HCT116 (cell line): ENCODE measurements at regions not wholly inside any gene's neighbourhood (a gene's known extent, or its start where the extent isn't known, plus 50 kb on each side); places are given as distances from the start of the nearest gene placed in this dataset.

Experiments
- ATAC-seq: fragments of 200-7000 bp; cut with Tn5 transposase; 2 replicates; pipeline ENCODE4 v1.9.1; 2020; ENCODE audit warnings: mild to moderate bottlenecking, moderate library complexity
- BruUV-seq: library from RNA; stranded (reverse); fragments of 400-500 nt; replicated peaks from 2 replicates; lab custom pipeline; 2021; lab: Mats Ljungman, UMichigan
- CTCF ChIA-PET: fragments of 300-600 bp; sonication (Branson Sonifier 250); formaldehyde crosslinking; loops from one replicate; lab custom pipeline; 2021; ENCODE audit warnings: antibody characterized with exemption; lab: Charles Lee
- POLR2A ChIA-PET: fragments of 300-600, 350-600 bp; sonication (Branson Sonifier 250); formaldehyde crosslinking; loops from one replicate; lab custom pipeline; 2021; ENCODE audit warnings: antibody characterized with exemption; lab: Charles Lee
- RAD21 ChIA-PET, 2 experiments: fragments of 300-600 bp; sonication (Branson Sonifier 250); formaldehyde crosslinking; loops; one replicate each; lab custom pipeline; 2023; ENCODE audit warnings: low total read pairs in 2 of 2; ENCODE audit not compliant: uncharacterized antibody in 2 of 2, unreplicated experiment in 2 of 2, low non-redundant PET in 1 of 2; lab: Charles Lee
- DNase-seq: peaks from one replicate; pipeline ENCODE4 v3.0.0-alpha.2; 2010; ENCODE audit warnings: low read depth, low spot score
- H2AFZ ChIP-seq: fragments of 200-600 bp; shearing (Covaris generic), sonication (generic); 2 replicates; pipeline ENCODE4 v1.6.1; 2017; ENCODE audit warnings: low read depth, mixed run types, mixed read lengths, antibody characterized with exemption, low read length; ENCODE audit not compliant: poor library complexity, severe bottlenecking
- H3K27ac ChIP-seq: 2 replicates; pipeline ENCODE4 v1.5.1; 2012; ENCODE audit warnings: low read depth, low read length
- H3K27me3 ChIP-seq: fragments of 200-600 bp; sonication (generic); 2 replicates; pipeline ENCODE4 v1.6.1; 2016; ENCODE audit warnings: mixed run types, low read length, mixed read lengths; ENCODE audit not compliant: insufficient read depth
- H3K36me3 ChIP-seq, 2 experiments: fragments of 200-500 bp in 1 of 2; fragments of 200-600 bp in 1 of 2; sonication (Bioruptor generic) in 1 of 2; sonication (generic) in 1 of 2; 2 replicates each; pipeline versions ENCODE4 v1.5.1 to v1.6.1; 2014 to 2016; ENCODE audit warnings: low read length in 2 of 2, inconsistent platforms in 1 of 2, mixed read lengths in 1 of 2, mixed run types in 1 of 2; ENCODE audit not compliant: insufficient read depth in 2 of 2, control insufficient read depth in 1 of 2
- H3K4me1 ChIP-seq, 2 experiments: fragments of 200-600 bp in 1 of 2; sonication (generic) in 1 of 2; 2 replicates each; pipeline versions ENCODE4 v1.5.1 to v1.6.1; 2012 to 2017; ENCODE audit warnings: low read length in 2 of 2, inconsistent platforms in 1 of 2, mild to moderate bottlenecking in 1 of 2, mixed read lengths in 1 of 2, mixed run types in 1 of 2, moderate library complexity in 1 of 2; ENCODE audit not compliant: insufficient read depth in 2 of 2, control insufficient read depth in 1 of 2
- H3K4me2 ChIP-seq: fragments of 200-600 bp; sonication (generic); 2 replicates; pipeline ENCODE4 v1.6.1; 2017; ENCODE audit warnings: mixed run types, low read length, mixed read lengths
- H3K4me3 ChIP-seq, 2 experiments: fragments of 200-600 bp in 1 of 2; sonication (generic) in 1 of 2; replicated peaks in 1 of 2; 2 replicates each; pipeline ENCODE4 v1.5.1; 2011 to 2016; ENCODE audit warnings: low read length in 2 of 2, control low read depth in 1 of 2, low read depth in 1 of 2, mild to moderate bottlenecking in 1 of 2, mixed read lengths in 1 of 2, mixed run types in 1 of 2
- H3K79me2 ChIP-seq: fragments of 200-600 bp; sonication (generic); 2 replicates; pipeline ENCODE4 v1.6.1; 2017; ENCODE audit warnings: mild to moderate bottlenecking, mixed run types, low read length, moderate library complexity, mixed read lengths; ENCODE audit not compliant: insufficient read depth
- H3K9ac ChIP-seq: fragments of 200-600 bp; sonication (generic); 2 replicates; pipeline ENCODE4 v1.6.1; 2016; ENCODE audit warnings: low read length, mixed read lengths
- H3K9me2 ChIP-seq: fragments of 200-600 bp; sonication (generic), shearing (Covaris generic); 2 replicates; pipeline ENCODE4 v1.6.1; 2017; ENCODE audit warnings: mixed run types, mild to moderate bottlenecking, moderate library complexity; ENCODE audit not compliant: insufficient read depth
- H3K9me3 ChIP-seq, 2 experiments: fragments of 200-500 bp in 1 of 2; fragments of 200-600 bp in 1 of 2; sonication (Bioruptor generic) in 1 of 2; sonication (generic) in 1 of 2; 2 replicates each; pipeline ENCODE4 v1.6.1; 2014 to 2017; ENCODE audit warnings: low read length in 2 of 2, mixed read lengths in 2 of 2, inconsistent platforms in 1 of 2, low read depth in 1 of 2, mild to moderate bottlenecking in 1 of 2, mixed run types in 1 of 2, moderate library complexity in 1 of 2; ENCODE audit not compliant: control insufficient read depth in 1 of 2, insufficient read depth in 1 of 2
- H4K20me1 ChIP-seq: fragments of 200-600 bp; sonication (generic), shearing (Covaris generic); 2 replicates; pipeline ENCODE4 v1.6.1; 2017; ENCODE audit warnings: mixed run types, mild to moderate bottlenecking, moderate library complexity; ENCODE audit not compliant: insufficient read depth
- ATF3 ChIP-seq: IDR thresholded peaks from 2 replicates; pipeline ENCODE4 v1.6.1; 2012
- CEBPB ChIP-seq: IDR thresholded peaks from 2 replicates; pipeline ENCODE4 v1.6.1; 2012; ENCODE audit warnings: low read depth
- CTCF ChIP-seq, 3 experiments: fragments of 200-600 bp in 1 of 3; sonication (generic) in 1 of 3; IDR thresholded peaks in 2 of 3; conservative IDR thresholded peaks in 1 of 3; 2 replicates each; pipeline ENCODE4 v1.5.1; 2012 to 2017; ENCODE audit warnings: low read depth in 2 of 3, low read length in 2 of 3, antibody characterized with exemption in 1 of 3, borderline replicate concordance in 1 of 3, control low read depth in 1 of 3, mild to moderate bottlenecking in 1 of 3, mixed read lengths in 1 of 3, mixed run types in 1 of 3, moderate library complexity in 1 of 3; ENCODE audit not compliant: insufficient read depth in 1 of 3
- EGR1 ChIP-seq: IDR thresholded peaks from 2 replicates; pipeline ENCODE4 v1.6.1; 2012; ENCODE audit warnings: low read depth
- EZH2 ChIP-seq: fragments of 200-600 bp; sonication (generic); IDR thresholded peaks from 2 replicates; pipeline ENCODE4 v1.6.1; 2017; ENCODE audit warnings: antibody characterized with exemption, mixed run types
- FOSL1 ChIP-seq: IDR thresholded peaks from 2 replicates; pipeline ENCODE4 v1.6.1; 2012; ENCODE audit warnings: low read depth
- POLR2A ChIP-seq: IDR thresholded peaks from 2 replicates; pipeline ENCODE4 v1.7.0; 2011; ENCODE audit warnings: borderline replicate concordance; ENCODE audit not compliant: insufficient read depth, insufficient read length; ENCODE audit errors: extremely low read depth
- POLR2AphosphoS5 ChIP-seq: IDR thresholded peaks from 2 replicates; pipeline ENCODE4 v1.6.1; 2011; ENCODE audit warnings: mild to moderate bottlenecking, low read depth, low read length, moderate library complexity
- SP1 ChIP-seq: IDR thresholded peaks from 2 replicates; pipeline ENCODE4 v1.6.1; 2012; ENCODE audit warnings: low read depth
- ZBTB33 ChIP-seq: IDR thresholded peaks from 2 replicates; pipeline ENCODE4 v1.6.1; 2011; ENCODE audit warnings: mild to moderate bottlenecking, low read length, moderate library complexity; ENCODE audit not compliant: insufficient replicate concordance; ENCODE audit errors: extremely low read depth
- ZFX ChIP-seq: fragments of 450-650 bp; IDR thresholded peaks from 2 replicates; pipeline ENCODE4 v1.6.1; 2017
- ZNF274 ChIP-seq: fragments of 200-500 bp; sonication (Bioruptor generic); IDR thresholded peaks from 2 replicates; pipeline ENCODE4 v1.6.1; 2014; ENCODE audit warnings: mild to moderate bottlenecking, low read depth, low read length, inconsistent platforms
- intact Hi-C: fragments of 100-400 bp; cut with micrococcal nuclease; formaldehyde crosslinking; loops from 2 replicates; pipeline ENCODE4 v1.10.0; 2022

- H4K20me1 ChIP-seq: no peaks in the 10 kb centered on the region
- H3K4me2 ChIP-seq: no peak overlapping the region
- RAD21 ChIA-PET: interaction anchor here in 1 of 2 experiments (0.6 kb wide), 1 partner anchor 143 kb away, joined by 6 read pairs; no protein-coding TSS in a partner anchor
- no peak overlapping the region for H2AFZ ChIP-seq
- TF ChIP-seq FOSL1 (no peak), ATF3 (no peak), CTCF (IDR thresholded peaks at IDR 0.05 in 2 of 3, conservative IDR thresholded peaks at IDR 0.05 in 1 of 3; ENCODE audit: borderline replicate concordance in 1 of 3, insufficient read depth in 1 of 3, low read depth in 2 of 3, low read length in 2 of 3) (no peak), POLR2A (no peak), ZNF274 (no peak), ZBTB33 (no peak), SP1 (no peak), EZH2 (no peak), ZFX (no peak), EGR1 (no peak), CEBPB (no peak), POLR2AphosphoS5 (no peak)
- TF ChIP-seq, all 23 proteins: peak for 0
- no TSS peak for BruUV-seq
- H3K9me3 ChIP-seq: no peaks in the 10 kb centered on the region
- no peaks in the 10 kb centered on the region for H3K36me3 ChIP-seq
- no peaks in the 10 kb centered on the region for H3K9me2 ChIP-seq
- no peak overlapping the region for H3K27ac ChIP-seq
- no peak for DNase-seq
- no peak overlapping the region for H3K4me3 ChIP-seq
- ChIA-PET CTCF (interaction anchor here (2.7 kb wide), 1 partner anchor 443 kb away, joined by 7 read pairs; no protein-coding TSS in a partner anchor), POLR2A (no interaction called here)
- H3K79me2 ChIP-seq: no peaks in the 10 kb centered on the region
- intact Hi-C loops: no loop called here
- no peaks in the 10 kb centered on the region for H3K27me3 ChIP-seq
- H3K4me1 ChIP-seq: no peaks in the 10 kb centered on the region
- no peak for ATAC-seq
- no peak overlapping the region for H3K9ac ChIP-seq
Measured at GRCh38 chr6:143570147-143570853, 58.8 kb upstream of the FUCA2 start.
